ENCODE measurements at regions not wholly inside any gene's neighbourhood (a gene's known extent, or its start where the extent isn't known, plus 50 kb on each side); places are given as distances from the start of the nearest gene placed in this dataset.

DNA sequence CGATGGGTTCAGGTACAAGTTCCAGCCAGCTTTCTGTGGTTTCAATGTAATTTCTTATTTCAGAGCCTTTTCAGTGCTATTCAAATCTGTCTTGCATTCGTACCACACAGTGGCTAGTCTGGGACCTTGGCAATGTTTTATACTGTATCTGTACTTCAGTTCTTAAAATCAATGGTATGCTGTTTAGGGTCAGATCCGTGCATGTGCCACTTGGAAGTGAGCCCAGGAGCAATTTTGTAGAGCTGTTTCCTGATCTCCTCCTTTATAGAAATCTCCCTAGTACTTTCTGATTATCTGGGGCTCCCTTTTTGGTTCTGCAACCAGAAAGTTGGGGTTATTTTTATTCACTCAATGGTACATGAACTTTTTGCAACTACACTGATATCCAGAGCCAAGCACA, 59.5 kb upstream of the NDUFB4 start:
- no peak for DNase-seq

More for the DNA sequence above, 59.5 kb upstream of the NDUFB4 start:
- 50% methylated on average over 2 of the region's 3 CpGs; no CpG with 5 or more reads in 1 of the 2 experiments for whole genome bisulfite sequencing, 2 experiments (ENCODE audit: extremely low coverage in 2 of 2, insufficient read length in 1 of 2)
- Histone ChIP-seq H3K4me3 (ENCODE audit: insufficient read depth, low read depth, low read length) (no peak overlapping the region), H4K91ac (ENCODE audit: insufficient read depth, low read depth, low read length) (no peak overlapping the region), H3K56ac (ENCODE audit: extremely low read depth, insufficient read depth, low read length) (no peak overlapping the region), H3K4me1 (ENCODE audit: control insufficient read depth, insufficient read depth, low read length) (no peaks in the 10 kb centered on the region), H4K8ac (ENCODE audit: low read depth in 2 of 2, low read length in 2 of 2) (no peak overlapping the region), H3K4ac (ENCODE audit: low read depth, low read length) (no peak overlapping the region), H2BK5ac (ENCODE audit: low read depth, low read length, poor library complexity, severe bottlenecking) (no peak overlapping the region), H2AFZ (replicated peaks; ENCODE audit: low read length, poor library complexity) (no peak overlapping the region), H2AK5ac (ENCODE audit: low read depth, low read length) (no peak overlapping the region), H2AK9ac (replicated peaks; ENCODE audit: low read depth, low read length, poor library complexity) (no peak overlapping the region), H2BK20ac (ENCODE audit: low read depth, low read length) (no peak overlapping the region), H3K9ac (ENCODE audit: low read depth, low read length) (no peak overlapping the region), H2BK120ac (ENCODE audit: low read depth, low read length) (no peak overlapping the region), H3K9me1 (ENCODE audit: insufficient read depth, low read length) (no peaks in the 10 kb centered on the region), H3K23ac (ENCODE audit: low read depth, low read length) (no peak overlapping the region), H4K20me1 (ENCODE audit: insufficient read depth, low read length) (no peaks in the 10 kb centered on the region), H3K14ac (replicated peaks; ENCODE audit: low read depth, low read length) (no peak overlapping the region), H3K79me1 (ENCODE audit: low read depth in 1 of 2, low read length in 2 of 2) (no peaks in the 10 kb centered on the region), H3K27me3 (ENCODE audit: control insufficient read depth, insufficient read depth, low read length) (no peaks in the 10 kb centered on the region), H3K27ac (ENCODE audit: insufficient read depth, low read length) (no peak overlapping the region), H2BK15ac (ENCODE audit: low read depth, low read length) (no peak overlapping the region), H4K5ac (ENCODE audit: low read depth, low read length) (no peak overlapping the region), H3K9me3 (ENCODE audit: control insufficient read depth, insufficient read depth, low read length) (0 out of 2 replicates have a peak, but pooled peaks cover 2% of the 10 kb centered on the region), H3K18ac (ENCODE audit: low read depth, low read length) (no peak overlapping the region), H3K36me3 (ENCODE audit: control insufficient read depth, insufficient read depth, low read length) (no peaks in the 10 kb centered on the region), H3K4me2 (ENCODE audit: low read depth, low read length) (no peak overlapping the region)
- no TSS peak for BruUV-seq (replicated peaks)
- in situ Hi-C loops (cut with MboI; ENCODE audit: low sequenced_read_pairs) (no loop called here), intact Hi-C loops (cut with micrococcal nuclease) (no loop called here), dilution Hi-C loops (cut with HindIII; ENCODE audit: low sequenced_read_pairs, unreplicated experiment) (no loop called here)
- ATAC-seq (ENCODE audit: low read depth): no peak
- ChIA-PET CTCF (interaction anchor here (1.2 kb wide), 1 partner anchor 22 kb away, joined by 4 read pairs; no protein-coding TSS in a partner anchor), POLR2A (ENCODE audit: unreplicated experiment) (no interaction called here)
- TF ChIP-seq, protein P1, sequence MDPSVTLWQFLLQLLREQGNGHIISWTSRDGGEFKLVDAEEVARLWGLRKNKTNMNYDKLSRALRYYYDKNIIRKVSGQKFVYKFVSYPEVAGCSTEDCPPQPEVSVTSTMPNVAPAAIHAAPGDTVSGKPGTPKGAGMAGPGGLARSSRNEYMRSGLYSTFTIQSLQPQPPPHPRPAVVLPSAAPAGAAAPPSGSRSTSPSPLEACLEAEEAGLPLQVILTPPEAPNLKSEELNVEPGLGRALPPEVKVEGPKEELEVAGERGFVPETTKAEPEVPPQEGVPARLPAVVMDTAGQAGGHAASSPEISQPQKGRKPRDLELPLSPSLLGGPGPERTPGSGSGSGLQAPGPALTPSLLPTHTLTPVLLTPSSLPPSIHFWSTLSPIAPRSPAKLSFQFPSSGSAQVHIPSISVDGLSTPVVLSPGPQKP (IDR thresholded peaks at IDR 0.05; ENCODE audit: borderline replicate concordance, low read depth, low read length): no peak
- TF ChIP-seq FOS (IDR thresholded peaks at IDR 0.05; ENCODE audit: low read depth, low read length): no peak
- TF ChIP-seq, protein P2, sequence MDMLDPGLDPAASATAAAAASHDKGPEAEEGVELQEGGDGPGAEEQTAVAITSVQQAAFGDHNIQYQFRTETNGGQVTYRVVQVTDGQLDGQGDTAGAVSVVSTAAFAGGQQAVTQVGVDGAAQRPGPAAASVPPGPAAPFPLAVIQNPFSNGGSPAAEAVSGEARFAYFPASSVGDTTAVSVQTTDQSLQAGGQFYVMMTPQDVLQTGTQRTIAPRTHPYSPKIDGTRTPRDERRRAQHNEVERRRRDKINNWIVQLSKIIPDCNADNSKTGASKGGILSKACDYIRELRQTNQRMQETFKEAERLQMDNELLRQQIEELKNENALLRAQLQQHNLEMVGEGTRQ (IDR thresholded peaks at IDR 0.05; ENCODE audit: low read depth, low read length): no peak
- TF ChIP-seq MAFK (IDR thresholded peaks at IDR 0.05; ENCODE audit: low read depth, low read length): no peak
- TF ChIP-seq CHD1 (IDR thresholded peaks at IDR 0.05; ENCODE audit: low read depth, low read length): no peak
- no peak for TF ChIP-seq MAZ (IDR thresholded peaks at IDR 0.05; ENCODE audit: borderline replicate concordance, low read depth, low read length)
- no peak for TF ChIP-seq RCOR1 (IDR thresholded peaks at IDR 0.05; ENCODE audit: insufficient replicate concordance, low read length)
- no peak for TF ChIP-seq POLR2A (IDR thresholded peaks at IDR 0.05; ENCODE audit: low read depth, low read length)
- no peak for TF ChIP-seq CEBPB (IDR thresholded peaks at IDR 0.05; ENCODE audit: low read depth, low read length)

Data from IMR-90 (cell line).